GM19372 (cell line): ENCODE measurements at regions not wholly inside any gene's neighbourhood (a gene's known extent, or its start where the extent isn't known, plus 50 kb on each side); places are given as distances from the start of the nearest gene placed in this dataset.
"Not testable (repeated sequence)": the region's sequence is repeated elsewhere in the genome, so short reads cannot be mapped to it uniquely, and the experiment has no call there.

ENCODE experiments used
- ATAC-seq: cut with Tn5 transposase; IDR thresholded peaks from one replicate; pipeline ENCODE4 v1.9.1; 2021; ENCODE audit warnings: mild to moderate bottlenecking, low read depth, moderate library complexity; ENCODE audit not compliant: unreplicated experiment

DNA sequence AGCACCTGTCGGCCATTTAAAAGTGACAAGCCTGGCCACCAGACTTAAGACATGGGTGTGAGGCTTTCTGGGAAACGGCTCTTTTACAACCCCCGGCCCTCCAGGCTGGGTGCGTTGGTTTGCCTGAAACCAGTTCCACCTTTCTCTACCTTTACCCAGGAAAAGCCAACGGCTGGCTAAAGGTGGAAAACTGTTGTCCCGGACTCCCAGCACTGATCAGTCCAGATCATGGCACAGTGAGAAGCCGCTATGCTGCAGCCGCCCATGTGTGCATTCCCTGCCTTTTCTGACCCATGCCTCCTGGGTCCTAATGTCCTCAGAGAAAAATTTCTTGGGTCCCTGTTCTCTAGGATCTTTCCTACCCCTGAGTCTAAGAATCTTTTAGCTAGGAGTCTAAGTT is 655.7 kb upstream of the HS3ST5 start:
- no peak for ATAC-seq

DNA sequence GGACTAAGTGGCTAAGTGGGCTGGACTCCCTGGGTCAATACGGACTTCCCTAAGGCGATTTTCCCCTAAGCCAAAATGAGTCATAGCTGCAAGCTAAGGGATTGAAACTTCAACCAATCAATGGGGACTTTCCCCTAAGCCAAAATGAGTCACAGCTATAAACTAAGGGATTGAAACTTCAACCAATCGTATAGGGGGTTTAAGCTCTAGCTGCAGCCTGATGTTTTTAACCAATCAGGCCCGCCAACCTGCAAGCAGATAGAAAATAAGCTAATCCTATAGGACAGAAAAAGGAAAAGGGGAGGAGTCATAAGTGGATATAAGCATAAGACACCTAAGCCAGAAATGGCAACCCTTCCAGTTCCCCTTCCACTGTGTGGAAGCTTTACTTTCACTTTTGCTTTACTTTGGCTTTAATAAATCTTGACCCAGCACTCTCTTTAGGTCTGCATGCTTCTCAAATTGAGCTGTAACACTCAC is 655.0 kb upstream of the HS3ST5 start:
- ATAC-seq: peak; percentile 76

DNA sequence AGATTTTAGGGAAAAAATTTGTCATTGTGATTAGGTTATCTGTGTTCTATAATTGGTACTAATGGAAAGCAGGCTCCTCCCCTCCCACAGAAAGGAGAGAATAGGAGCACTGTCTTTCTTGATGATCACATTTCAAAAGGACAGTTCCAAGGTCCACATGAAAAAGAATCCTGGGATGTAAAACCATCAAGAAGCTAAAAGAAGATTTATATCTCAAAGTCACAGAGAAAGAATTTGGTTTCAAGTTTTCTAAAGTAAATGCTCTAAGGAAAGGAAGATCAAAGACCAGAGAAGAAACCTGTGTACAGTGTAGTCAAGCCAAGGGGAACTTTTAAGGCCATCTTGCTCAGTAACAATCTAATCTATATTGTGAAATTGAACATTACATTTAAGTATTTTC is 652.7 kb upstream of the HS3ST5 start:
- no peak for ATAC-seq

DNA sequence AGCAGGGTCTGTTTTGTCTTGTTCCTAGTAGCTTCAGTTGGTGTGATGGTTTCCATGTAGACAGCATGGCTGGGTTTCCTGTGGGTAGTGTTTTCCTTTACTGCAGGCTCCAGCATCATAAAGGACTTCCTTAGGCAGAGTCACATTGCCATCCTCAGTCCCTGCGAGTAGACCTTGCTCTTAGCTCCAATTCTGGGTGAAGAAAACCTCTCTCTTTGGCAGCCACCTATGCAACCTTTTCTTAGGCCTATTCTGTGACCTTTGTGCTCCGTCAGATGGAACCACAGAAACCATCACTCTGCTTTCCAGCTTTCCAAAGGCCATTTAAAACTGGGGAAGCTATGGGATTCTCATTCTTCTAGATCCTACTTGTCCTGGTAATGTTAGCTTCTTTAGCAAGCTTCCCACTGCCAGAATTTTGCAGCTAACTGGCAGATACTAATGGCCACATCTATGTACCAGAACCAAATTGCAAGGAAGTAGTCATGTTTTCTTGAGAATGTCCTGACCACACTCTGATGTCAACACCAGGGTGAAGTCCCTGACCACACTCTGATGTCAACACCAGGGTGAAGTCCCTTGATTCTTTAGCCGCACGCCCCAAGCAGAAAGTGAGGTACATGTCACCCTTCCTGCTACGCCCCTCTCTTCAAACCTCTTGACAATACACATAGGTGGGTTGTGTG is 646.6 kb upstream of the HS3ST5 start:
- ATAC-seq: peak; percentile 99

DNA sequence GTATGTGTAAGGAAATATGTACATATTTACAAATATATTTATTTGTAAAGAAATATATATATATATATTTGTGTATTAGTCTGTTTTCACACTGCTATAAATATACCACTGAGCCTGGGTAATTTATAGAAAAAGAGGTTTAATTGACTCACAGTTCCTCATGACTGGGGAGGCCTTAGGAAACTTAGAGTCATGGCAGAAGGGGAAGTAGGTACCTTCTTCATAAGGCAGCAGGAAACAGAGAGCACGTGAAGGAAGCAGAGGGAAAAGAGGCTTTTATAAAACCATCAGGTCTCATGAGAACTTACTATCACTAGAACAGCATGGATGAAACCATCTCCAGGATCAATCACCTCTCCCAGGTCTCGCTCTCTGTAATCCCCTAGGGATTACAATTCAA is 644.5 kb upstream of the HS3ST5 start:
- ATAC-seq: no peak

DNA sequence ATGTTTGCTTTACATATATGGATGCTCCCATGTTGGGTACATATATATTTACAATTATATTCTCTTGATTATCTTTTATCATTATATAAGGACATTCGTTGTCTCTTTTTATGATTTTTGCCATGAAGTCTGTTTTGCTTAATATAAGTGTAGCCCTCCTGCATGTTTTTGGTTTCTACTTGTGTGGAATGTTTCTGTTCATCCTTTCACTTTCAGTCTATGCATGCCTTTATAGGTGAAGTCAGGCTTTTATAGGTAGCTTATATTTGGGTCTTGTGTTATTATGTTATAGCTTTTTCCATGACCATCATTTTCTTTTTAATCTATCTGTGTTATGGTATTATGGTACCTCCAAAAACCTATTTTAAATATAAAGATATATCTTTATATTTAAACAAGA is 612.5 kb upstream of the HS3ST5 start:
- ATAC-seq: no peak

DNA sequence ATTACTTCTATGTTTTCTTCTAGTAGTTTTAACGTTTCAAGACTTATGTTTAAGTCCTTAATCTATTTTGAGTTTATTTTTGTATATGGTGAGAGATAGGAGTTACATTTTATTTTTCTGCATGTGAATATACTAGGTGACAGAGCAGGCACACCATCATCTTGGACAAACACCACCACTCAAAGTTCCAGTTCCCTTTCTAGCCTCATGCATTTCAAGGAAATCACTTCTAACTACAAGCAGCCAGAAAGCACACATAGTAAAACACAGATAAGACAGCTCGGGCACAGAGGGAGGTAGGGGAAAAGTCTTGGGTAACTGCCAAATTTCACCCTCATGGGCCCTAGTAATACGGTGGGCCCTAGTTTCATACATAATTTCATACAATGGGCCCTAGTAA is 609.4 kb upstream of the HS3ST5 start:
- ATAC-seq: no peak

DNA sequence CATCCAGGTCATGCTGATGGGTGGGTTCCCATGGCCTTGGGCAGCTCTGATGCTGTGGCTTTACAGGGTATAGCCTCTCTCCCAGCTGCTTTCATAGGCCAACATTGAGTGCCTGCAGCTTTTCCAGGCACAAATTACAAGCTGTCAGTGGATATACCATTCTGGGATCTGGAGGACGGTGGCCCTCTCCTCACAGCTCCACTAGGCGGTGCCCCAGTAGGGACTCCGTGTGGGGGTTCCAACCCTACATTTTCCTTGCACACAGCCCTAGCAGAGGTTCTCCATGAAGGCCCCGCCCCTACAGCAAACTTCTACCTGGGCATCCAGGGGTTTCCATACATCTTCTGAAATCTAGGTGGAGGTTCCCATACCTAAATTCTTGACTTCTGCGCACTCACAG is 602.6 kb upstream of the HS3ST5 start:
- ATAC-seq: no peak

DNA sequence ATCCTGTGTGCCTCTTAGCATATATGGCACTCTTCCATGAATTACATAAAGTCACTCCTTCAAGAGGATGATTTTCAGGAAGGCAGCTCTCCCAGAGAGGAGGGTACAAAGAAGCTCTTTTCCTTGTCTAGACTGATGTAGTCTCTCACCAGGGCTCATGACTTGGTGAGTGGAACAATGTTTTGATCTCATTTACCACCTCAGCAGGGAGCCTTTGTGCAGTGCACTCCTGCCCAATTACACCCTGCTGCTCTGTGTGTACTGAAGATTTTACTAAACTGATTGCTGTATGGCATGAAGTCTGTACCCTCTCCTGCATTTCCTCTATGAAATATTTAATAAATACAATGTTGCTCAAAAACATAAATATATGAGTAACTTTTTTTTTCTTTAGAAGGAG is 598.3 kb upstream of the HS3ST5 start:
- ATAC-seq: no peak

DNA sequence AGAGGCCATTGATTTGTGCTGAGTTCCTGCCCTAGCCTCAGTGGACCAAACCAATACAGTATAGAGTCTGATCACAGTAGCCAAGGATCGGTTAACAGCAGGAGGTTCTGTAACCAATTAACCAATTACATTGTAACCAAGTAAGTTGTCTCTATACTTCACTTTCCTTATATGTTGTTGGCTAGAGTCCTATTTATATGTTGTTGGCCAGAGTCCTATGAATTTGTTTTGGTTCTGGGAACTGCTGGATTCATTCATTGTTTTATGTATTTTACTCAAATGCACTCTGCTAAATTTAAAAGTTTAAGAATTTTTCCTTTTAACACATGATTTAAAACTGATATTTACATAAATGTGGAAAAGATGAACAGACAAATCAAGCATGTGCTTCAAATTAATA is 597.4 kb upstream of the HS3ST5 start:
- no peak for ATAC-seq

DNA sequence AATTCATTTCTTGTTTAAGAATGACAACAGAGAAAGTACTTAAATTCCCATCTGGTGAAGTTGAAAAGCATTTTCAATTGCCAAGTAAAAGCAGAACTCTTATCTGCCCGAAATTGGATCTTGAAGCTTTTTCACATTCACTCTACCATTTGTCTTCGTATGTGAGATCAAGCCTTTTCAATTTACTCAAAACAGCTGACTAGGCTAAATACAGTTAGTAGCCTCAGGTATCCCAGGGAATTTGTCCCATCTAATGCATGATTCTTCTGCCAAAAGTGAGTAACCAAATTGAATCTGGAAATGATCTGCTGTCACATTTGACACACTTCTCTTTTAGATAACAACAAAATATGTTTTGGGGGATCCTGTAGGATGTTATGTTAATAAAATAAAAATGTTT is 596.8 kb upstream of the HS3ST5 start:
- ATAC-seq: no peak

DNA sequence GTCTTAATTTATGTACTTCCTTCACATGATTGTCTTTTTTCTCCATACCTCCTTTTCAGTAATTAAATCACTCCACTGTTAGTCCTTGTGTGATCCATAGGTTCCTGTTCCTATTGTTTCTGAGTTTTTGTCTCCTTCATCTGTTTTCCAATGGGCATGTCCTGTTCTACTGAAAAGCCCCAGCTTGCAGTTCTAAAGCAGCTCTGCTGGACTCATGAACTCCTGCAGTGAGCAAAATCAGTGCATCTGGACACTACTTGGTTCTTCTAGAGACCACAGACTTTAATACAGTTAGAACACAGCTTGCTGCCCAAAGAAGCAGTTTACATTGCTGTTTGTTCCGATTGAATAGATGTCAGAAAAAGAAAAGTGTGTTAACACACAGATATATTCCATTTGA is 593.3 kb upstream of the HS3ST5 start:
- ATAC-seq: no peak

DNA sequence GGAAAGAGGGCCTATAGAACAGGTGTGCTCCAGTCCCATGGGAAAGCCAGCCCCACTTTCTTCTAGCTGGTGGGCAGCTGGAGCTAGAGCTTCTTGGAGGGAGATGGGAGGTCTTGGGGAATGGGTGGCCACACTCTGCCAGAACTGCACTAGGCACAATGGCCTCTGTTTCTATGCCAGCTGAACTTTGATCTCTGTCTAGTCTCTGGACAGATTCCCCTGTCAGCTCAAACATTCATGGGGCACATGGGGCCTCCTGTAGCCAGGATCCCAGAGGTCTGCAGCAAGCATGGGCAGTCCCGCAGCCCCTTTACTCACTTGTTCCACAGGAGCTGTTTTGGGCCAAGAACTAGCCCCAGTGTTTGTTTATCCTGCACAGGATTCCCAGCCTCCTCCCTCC is 591.3 kb upstream of the HS3ST5 start:
- no peak for ATAC-seq

DNA sequence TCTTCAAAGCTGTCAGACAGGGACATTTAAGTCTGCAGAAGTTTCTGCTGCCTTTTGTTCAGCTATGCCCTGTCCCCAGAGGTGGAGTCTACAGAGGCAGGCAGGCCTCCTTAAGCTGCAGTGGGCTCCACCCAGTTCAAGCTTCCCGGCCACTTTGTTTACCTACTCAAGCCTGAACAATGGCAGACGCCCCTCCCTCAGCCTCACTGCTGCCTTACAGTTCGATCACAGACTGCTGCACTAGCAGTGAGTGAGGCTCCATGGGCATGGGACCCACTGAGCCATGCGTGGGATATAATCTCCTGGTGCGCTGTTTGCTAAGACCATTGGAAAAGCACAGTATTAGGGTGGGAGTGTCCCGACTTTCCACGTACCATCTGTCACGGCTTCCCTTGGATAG is 585.9 kb upstream of the HS3ST5 start:
- ATAC-seq: not testable (repeated sequence)

DNA sequence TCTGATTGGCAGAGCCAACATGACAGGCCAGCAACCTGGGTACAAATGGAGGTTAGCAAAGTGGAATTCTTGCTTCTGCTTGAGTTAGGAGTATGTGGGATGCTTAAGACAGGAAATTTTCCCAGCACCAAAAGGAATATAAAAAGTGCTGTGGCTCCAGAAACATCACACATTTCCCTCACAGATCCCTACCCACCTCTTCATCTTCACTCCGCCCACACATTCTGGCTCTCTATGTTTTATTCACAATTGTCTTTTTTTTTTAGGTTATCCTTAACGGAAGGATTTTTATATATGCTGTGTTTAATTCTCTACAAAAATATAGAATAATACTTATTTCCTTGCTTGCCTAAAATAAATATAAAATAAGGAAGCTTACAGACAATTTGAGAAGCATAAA is 563.3 kb upstream of the HS3ST5 start:
- ATAC-seq: no peak

DNA sequence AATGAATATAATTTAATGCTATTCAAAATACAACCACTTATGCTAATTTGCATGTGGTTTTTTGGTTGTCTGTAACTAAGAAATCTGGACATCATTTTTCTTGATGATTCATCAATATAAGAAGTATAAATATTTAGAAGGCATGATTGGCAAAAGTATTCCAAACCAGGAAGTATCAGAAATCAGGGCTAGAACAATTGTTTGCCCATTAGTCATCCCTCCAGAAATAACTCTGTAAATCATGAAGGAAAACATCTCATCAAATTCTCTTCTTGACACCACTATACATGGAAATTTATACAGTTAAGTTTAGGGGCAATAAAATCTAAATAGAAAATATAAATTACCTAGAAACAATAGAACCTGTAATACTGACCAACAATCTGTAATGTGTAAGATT is 554.7 kb upstream of the HS3ST5 start:
- no peak for ATAC-seq

DNA sequence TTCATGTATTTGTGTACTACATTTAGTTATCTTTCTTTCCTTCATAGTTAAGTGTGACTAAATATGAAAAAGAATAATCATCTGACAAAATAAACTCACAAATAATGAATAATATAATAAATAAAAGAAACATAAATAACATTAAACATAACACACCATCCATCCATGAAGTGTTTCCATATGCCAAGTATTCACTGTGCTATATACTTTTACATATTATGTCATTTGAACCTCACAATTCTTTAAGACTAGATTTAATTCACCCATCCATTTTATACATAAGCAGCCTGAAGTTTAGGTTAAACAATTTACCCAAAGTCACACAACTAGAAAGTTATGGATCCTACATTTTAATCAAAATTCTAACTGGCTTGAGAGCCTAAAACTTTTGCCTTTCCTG is 549.4 kb upstream of the HS3ST5 start:
- no peak for ATAC-seq

DNA sequence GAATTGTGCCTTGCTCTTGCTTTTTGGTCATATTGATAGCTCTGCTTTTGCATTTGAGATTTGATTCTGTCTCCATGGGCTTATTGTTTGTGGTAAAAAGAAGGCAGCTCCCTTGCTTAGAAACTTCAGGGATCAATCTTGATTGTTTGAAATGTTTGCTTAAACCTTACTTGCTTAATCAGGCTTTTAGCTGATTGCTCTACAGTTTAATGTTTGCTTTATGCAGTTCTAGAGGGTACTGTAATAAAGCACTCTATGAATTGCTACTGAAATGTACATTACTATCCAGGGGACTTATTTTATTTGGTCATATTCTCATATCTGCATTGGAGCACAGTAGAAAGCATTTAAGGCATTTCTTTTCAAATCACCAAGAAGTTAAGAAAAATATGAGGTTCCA is 545.4 kb upstream of the HS3ST5 start:
- ATAC-seq: no peak

DNA sequence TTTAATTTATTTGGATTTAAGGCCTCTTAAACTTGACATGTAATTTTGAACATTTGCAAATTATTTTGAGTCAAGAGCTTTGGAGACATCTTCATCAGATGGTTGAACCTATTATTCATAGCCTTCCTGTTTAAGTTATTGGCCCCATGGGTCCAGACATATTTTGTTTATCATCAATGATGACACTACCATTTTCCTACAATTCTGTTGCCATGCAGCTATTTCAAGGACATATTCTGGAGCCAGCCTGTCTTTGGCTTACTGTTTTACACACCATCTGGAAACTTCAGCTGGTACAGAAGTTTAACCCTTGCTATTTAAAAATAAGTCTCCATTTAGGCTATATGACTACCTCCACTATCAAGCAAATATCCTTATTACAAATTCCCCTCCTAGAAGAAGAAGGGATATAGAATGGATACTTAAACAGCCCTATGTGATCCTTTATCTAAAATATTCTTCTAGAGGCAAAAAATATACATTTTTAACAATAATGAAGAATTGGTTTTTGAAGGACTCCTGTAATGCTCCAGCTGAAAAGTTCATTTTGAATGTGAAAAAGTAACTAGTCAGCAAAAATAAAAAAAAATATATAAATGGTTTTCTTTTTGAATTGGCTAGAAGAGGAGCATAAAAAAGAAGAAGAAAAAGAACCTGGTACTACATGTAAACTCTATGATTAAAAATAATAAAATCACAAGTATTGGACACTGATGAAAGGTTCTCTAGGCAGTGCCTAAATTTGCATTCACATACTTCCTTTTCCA is 544.0 kb upstream of the HS3ST5 start:
- no peak for ATAC-seq

DNA sequence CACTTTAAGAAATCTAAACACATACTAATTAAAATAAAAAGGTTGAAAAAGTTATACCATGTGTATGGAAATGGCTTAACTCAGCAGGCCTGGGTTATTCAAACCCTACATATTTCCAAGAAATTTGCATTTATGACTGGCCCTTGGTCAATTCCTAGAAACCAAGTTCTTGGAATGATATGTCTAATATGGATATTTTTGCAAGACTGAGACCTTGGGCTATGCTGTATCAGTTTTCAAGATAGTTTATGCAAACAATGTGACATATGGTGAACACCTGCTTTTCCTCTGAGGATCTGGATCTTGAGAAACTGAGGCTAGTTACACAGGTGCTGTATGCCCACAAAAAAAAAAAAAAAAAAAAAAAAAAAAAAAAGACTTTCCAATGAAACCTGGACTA is 536.9 kb upstream of the HS3ST5 start:
- ATAC-seq: no peak

DNA sequence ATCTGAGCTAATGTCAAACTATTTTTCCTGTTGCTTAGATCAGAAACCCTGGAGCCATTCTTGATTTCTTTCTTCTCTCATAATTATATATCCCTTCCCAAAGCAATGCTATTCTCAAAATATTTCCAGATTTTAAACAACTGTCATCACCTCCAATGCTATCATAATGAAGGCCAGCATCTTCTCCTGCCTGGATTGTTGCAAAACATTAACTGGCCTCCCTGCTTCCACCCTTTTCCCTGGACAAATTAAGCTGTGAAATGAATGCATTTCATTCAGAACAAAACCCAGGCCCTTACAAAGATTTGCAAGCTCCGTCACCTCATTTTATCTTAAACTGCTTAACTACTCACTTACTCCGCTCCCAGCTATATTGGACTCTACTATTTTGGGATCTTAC is 535.3 kb upstream of the HS3ST5 start:
- no peak for ATAC-seq

DNA sequence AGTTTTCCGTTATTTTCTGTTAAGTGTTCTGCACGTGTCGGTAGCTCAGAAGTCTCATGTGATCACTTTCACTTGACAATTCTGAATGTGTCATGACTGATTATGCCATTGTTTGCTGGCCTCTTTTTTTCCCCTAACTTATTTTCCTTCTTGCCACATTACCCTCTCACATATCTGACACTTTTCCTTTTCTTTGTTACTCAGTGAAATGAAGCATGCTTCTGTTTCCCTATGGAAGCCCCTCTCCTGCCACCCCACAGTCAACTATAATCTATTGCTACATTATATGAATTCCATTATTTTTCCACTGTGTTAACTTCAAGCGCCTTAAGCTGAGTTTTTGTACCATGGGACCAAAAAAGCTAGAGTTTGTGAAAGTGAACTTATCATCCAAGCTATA is 531.6 kb upstream of the HS3ST5 start:
- no peak for ATAC-seq
